NCI-H82 (cell line): ENCODE measurements at regions not wholly inside any gene's neighbourhood (a gene's known extent, or its start where the extent isn't known, plus 50 kb on each side); places are given as distances from the start of the nearest gene placed in this dataset.

Experiments
- DNase-seq: peaks from one replicate; lab custom pipeline; 2025; lab: John Stamatoyannopoulos, UW

- DNase-seq = peak; percentile 31
These were observed 56.8 kb upstream of the GTF3A start for GRCh38 chr13:27367570-27367969.

DNA sequence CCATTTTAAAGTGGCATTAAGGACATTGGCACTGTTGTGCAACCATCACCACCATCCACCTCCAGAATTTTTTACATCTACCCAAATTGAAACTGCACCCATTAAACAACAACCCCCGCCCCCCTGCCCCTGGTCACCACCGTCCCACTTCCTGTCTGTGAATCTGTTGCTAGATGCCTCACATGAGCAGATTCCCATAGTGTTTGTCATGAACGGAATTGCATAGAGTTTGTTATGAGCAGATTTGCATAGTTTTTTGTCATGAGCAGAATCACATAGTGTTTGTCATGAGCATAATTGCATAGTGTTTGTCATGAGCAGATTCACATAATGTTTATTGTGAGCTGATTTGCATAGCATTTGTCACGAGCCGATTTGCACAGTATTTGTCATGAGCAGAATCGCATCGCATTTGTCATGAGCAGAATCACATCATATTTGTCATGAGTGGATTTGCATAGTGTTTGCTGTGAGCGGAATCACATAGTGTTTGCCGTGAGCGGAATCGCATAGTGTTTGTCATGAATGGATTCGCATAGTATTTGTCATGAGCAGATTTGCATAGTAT is 54.0 kb upstream of the GTF3A start:
- no peak for DNase-seq

DNA sequence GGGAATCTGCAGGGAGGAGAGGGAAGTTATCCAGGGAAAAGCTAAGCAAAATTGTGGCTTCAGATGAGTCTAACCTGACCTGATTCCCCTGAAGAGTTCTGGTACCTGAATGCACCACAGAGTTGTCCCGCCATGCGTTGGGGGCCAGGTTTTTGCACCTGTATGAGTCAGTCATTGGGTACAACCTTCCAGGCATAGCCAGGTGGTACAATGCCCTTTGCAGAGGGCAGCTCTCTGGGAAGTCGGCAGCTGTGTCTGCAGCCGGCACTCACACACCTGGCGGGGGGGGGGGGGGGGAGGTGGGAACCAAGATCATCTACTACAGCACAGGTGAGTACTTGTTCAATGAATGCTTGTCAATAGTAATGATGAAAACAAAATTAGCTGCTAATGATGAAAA is 52.5 kb upstream of the GTF3A start:
- no peak for DNase-seq

DNA sequence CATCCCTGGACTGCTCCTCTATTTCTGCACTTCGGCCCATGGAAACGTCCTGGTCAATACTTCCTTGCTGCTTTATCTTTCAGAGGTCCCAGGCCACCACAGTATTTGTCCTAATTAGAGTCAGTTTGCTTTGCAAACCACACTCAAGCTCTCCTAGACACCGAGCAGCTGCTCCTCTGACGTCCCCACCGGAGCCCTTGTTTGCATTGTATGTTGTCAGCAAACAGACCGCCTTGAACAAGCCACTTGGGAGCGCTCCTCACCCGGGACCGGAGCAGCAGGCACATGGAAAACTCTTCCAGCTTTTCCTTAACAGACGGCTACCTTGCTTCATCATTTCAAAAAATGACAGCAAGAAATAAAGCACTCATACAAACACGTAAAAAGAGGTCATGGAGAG is 51.5 kb upstream of the GTF3A start:
- peak; percentile 51 for DNase-seq

DNA sequence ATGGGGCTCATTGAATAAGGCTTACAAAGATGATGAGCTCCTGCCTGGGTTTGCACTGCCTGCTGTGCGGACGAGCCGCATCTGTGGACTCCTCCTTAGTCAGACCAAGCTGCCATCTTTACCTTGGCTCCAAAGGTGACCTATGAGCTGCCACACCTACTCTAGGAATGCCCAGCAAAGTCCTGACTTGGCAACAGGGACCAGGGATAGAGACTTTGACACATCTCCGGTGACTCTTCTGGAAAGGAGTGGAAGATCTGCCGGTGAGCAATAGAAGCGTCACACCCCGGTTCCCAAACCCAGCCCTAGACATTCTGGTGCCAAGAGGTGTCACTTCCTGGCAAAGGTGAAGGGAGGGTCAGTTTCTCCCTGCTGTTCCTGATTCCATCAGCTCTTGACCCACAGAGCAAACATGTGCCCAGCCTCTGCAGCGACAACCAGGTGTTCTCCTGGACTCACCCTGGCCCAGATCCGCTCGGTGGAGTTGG is 50.2 kb upstream of the GTF3A start:
- no peak for DNase-seq
